ENCODE measurements at regions not wholly inside any gene's neighbourhood (a gene's known extent, or its start where the extent isn't known, plus 50 kb on each side); places are given as distances from the start of the nearest gene placed in this dataset.

DNA sequence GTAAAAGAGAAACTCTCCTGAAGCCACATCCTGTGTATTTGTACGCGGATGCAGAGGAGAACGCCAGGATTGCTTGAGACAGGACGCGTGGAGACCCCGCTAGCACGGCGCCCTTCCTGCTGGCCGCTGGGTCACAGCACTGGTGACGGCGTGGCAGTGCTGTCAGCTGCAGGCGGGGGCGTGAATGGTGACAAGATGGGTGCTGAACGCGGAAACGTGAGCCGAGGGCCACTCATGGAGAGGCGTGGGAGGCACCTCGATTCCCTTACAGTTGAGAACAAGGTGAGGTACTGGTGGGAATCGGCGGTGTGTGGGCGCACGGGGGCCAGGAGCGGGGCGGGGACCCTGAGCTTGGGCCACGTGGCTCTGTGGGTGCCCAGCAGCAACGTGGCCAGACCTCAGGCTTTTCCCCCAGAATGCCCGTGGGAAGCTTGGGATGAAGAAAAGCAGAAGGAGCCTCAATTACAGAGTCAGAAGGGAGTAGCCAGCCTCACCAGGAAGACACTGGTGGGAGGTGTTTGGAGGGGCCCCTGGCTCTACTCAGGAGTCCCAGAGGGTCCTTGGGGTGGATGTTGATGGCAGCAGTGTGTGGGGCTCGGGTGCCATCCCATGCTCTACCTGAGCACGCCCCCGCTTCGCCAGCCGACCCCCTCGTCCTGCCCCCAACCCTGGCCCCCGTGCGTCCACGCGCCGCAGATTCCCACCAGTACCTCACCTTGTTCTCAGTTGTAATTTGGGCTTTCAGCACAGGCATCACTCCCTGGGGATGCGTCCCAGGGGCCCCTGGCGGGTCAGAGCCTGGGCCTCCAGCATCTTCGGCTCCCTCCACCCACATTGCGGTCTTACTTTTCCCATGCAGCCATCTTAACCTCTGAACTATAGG is 208.4 kb upstream of the TCERG1L start:
- intact Hi-C loops (cut with DNase I; ENCODE audit: low total_unique reads), result no loop called here
- no peak for DNase-seq (ENCODE audit: low spot score in 2 of 2)
- Histone ChIP-seq H3K4me3 (no peak overlapping the region), H3K27ac (no peak overlapping the region), H3K4me1 (no peaks in the 10 kb centered on the region), H3K9me3 (peaks cover 0 to 6% of the 10 kb centered on the region in 2 donors), H3K36me3 (no peaks in the 10 kb centered on the region), H3K27me3 (peaks cover 0 to 37% of the 10 kb centered on the region in 2 donors)
- TF ChIP-seq POLR2AphosphoS5 (IDR thresholded peaks at IDR 0.05), result no peak
- TF ChIP-seq POLR2A (IDR thresholded peaks at IDR 0.05), result no peak
- TF ChIP-seq, protein P1, sequence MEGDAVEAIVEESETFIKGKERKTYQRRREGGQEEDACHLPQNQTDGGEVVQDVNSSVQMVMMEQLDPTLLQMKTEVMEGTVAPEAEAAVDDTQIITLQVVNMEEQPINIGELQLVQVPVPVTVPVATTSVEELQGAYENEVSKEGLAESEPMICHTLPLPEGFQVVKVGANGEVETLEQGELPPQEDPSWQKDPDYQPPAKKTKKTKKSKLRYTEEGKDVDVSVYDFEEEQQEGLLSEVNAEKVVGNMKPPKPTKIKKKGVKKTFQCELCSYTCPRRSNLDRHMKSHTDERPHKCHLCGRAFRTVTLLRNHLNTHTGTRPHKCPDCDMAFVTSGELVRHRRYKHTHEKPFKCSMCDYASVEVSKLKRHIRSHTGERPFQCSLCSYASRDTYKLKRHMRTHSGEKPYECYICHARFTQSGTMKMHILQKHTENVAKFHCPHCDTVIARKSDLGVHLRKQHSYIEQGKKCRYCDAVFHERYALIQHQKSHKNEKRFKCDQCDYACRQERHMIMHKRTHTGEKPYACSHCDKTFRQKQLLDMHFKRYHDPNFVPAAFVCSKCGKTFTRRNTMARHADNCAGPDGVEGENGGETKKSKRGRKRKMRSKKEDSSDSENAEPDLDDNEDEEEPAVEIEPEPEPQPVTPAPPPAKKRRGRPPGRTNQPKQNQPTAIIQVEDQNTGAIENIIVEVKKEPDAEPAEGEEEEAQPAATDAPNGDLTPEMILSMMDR (IDR thresholded peaks at IDR 0.05), result no peak

DNA sequence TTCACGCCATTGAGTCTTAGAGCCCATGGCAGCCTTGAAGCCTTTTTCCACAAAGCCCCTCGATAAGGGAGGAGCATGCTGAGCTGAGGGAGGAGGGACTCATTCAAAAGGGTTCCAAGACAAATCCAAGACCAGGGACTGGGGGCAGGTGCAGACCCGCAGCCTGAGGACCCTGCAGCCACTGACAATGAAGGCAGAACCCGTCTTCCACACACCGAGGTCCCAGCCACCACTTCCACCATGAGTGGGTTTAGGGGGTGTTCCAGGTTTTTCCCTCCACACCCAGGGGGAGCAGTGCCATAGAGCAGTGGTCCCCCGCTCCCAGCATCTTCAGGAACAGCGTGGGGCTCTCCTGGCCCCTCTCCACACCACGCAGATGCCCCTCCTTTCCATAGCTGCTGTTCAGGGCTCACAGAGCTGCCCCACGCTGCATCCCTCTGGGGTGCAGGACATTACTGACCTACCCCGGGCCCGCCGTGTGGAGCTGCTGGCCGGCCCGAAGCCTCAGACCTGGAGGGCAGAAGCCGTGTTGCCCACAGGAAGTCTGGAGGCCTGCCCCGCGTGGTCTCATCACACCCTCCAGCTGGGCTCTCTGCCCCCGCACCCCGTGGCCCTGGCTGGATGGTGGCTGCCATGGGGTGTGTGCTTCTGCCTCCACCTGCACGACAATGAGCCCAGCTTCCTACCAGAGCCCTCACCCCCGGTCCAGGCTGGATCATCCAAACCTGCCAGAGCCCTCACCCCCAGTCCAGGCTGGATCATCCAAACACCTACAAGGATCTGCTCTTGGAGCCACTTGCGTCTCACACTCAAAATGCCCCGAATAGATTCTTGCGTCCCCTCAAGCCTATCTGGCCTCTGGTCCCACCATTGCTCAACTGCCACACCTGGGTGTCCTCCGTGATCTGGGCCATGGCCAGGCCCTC is 220.0 kb upstream of the TCERG1L start:
- Histone ChIP-seq H3K4me1 (no peaks in the 10 kb centered on the region), H3K36me3 (no peaks in the 10 kb centered on the region), H3K4me3 (no peak overlapping the region), H3K27me3 (peaks cover 0 to 33% of the 10 kb centered on the region in 2 donors), H3K9me3 (no peaks in the 10 kb centered on the region), H3K27ac (no peak overlapping the region)
- intact Hi-C loops (cut with DNase I; ENCODE audit: low total_unique reads), result no loop called here
- no peak for DNase-seq (ENCODE audit: low spot score in 2 of 2)
- TF ChIP-seq POLR2A (IDR thresholded peaks at IDR 0.05) (no peak), POLR2AphosphoS5 (IDR thresholded peaks at IDR 0.05) (no peak)
- TF ChIP-seq, protein P1 (IDR thresholded peaks at IDR 0.05), result no peak

DNA sequence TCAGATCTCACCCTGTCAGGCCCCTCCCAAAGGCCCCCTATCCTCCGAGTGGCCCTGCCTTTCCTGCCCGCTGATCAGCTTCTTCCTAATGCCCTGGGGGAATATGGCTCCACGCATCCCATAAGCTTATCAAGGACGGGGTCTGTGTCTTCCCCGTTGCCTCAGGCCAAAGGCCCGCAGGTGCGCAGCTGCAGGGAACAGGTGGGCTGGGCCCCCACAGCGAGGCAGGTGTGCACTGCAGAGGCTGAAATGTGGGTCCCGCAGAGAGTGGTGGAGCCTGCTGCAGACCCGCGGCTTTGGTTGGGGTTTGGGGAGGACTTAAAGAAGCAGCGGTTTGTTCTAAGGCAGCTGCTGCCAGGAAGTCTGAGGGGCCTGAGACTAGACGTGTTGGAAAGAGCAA is 220.8 kb upstream of the TCERG1L start:
- TF ChIP-seq, protein P1 (IDR thresholded peaks at IDR 0.05), result no peak
- TF ChIP-seq POLR2A (IDR thresholded peaks at IDR 0.05) (no peak), POLR2AphosphoS5 (IDR thresholded peaks at IDR 0.05) (no peak)
- no peaks in the 10 kb centered on the region for H3K4me1 ChIP-seq
- peaks cover 0 to 33% of the 10 kb centered on the region in 2 donors for H3K27me3 ChIP-seq
- H3K27ac ChIP-seq, result no peak overlapping the region
- H3K36me3 ChIP-seq, result no peaks in the 10 kb centered on the region
- DNase-seq (ENCODE audit: low spot score in 2 of 2), result no peak
- no peaks in the 10 kb centered on the region for H3K9me3 ChIP-seq
- H3K4me3 ChIP-seq, result no peak overlapping the region
- intact Hi-C loops (cut with DNase I; ENCODE audit: low total_unique reads), result no loop called here

DNA sequence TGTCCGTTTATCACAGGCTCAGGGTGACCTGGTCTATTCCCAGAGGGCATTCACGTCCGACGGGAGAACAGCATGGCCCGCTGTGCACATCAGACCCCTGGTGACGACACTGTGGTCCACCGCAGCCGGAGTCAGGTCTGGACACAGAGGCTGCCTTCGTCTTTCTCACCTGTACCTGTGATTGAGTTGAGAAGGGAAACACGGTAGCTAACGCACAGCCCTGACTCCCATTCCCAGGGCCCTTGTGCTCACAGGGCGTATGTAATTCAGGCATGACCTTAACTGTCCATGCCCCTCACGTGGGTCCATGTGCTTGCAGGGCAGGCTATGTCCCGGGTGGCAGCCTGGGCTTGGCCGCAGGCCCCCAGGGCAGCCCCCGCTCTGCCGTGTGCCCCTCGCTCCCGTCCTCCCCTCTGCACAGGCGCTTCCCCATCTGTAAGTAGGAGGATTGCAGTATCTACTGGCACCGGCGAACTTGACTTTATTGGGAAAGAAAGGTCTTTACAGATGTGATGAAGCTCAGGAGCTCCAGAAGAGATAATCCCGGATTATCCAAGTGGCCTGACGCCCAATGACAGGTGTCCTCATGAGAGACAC is 221.3 kb upstream of the TCERG1L start:
- Histone ChIP-seq H3K27me3 (peaks cover 0 to 33% of the 10 kb centered on the region in 2 donors), H3K36me3 (no peaks in the 10 kb centered on the region), H3K9me3 (no peaks in the 10 kb centered on the region), H3K4me1 (no peaks in the 10 kb centered on the region), H3K27ac (no peak overlapping the region), H3K4me3 (no peak overlapping the region)
- DNase-seq (ENCODE audit: low spot score in 2 of 2), result no peak
- intact Hi-C loops (cut with DNase I; ENCODE audit: low total_unique reads), result no loop called here
- TF ChIP-seq POLR2AphosphoS5 (IDR thresholded peaks at IDR 0.05) (no peak), POLR2A (IDR thresholded peaks at IDR 0.05) (no peak)
- TF ChIP-seq, protein P1 (IDR thresholded peaks at IDR 0.05), result no peak
